HCT116 (cell line): ENCODE measurements at regions not wholly inside any gene's neighbourhood (a gene's known extent, or its start where the extent isn't known, plus 50 kb on each side); places are given as distances from the start of the nearest gene placed in this dataset.

Experiments
- ATAC-seq: fragments of 200-7000 bp; cut with Tn5 transposase; 2 replicates; pipeline ENCODE4 v1.9.1; 2020; ENCODE audit warnings: mild to moderate bottlenecking, moderate library complexity
- BruUV-seq: library from RNA; stranded (reverse); fragments of 400-500 nt; replicated peaks from 2 replicates; lab custom pipeline; 2021; lab: Mats Ljungman, UMichigan
- CTCF ChIA-PET: fragments of 300-600 bp; sonication (Branson Sonifier 250); formaldehyde crosslinking; loops from one replicate; lab custom pipeline; 2021; ENCODE audit warnings: antibody characterized with exemption; lab: Charles Lee
- POLR2A ChIA-PET: fragments of 300-600, 350-600 bp; sonication (Branson Sonifier 250); formaldehyde crosslinking; loops from one replicate; lab custom pipeline; 2021; ENCODE audit warnings: antibody characterized with exemption; lab: Charles Lee
- RAD21 ChIA-PET, 2 experiments: fragments of 300-600 bp; sonication (Branson Sonifier 250); formaldehyde crosslinking; loops; one replicate each; lab custom pipeline; 2023; ENCODE audit warnings: low total read pairs in 2 of 2; ENCODE audit not compliant: uncharacterized antibody in 2 of 2, unreplicated experiment in 2 of 2, low non-redundant PET in 1 of 2; lab: Charles Lee
- DNase-seq: peaks from one replicate; pipeline ENCODE4 v3.0.0-alpha.2; 2010; ENCODE audit warnings: low read depth, low spot score
- H2AFZ ChIP-seq: fragments of 200-600 bp; shearing (Covaris generic), sonication (generic); 2 replicates; pipeline ENCODE4 v1.6.1; 2017; ENCODE audit warnings: low read depth, mixed run types, mixed read lengths, antibody characterized with exemption, low read length; ENCODE audit not compliant: poor library complexity, severe bottlenecking
- H3K27ac ChIP-seq: 2 replicates; pipeline ENCODE4 v1.5.1; 2012; ENCODE audit warnings: low read depth, low read length
- H3K27me3 ChIP-seq: fragments of 200-600 bp; sonication (generic); 2 replicates; pipeline ENCODE4 v1.6.1; 2016; ENCODE audit warnings: mixed run types, low read length, mixed read lengths; ENCODE audit not compliant: insufficient read depth
- H3K36me3 ChIP-seq, 2 experiments: fragments of 200-500 bp in 1 of 2; fragments of 200-600 bp in 1 of 2; sonication (Bioruptor generic) in 1 of 2; sonication (generic) in 1 of 2; 2 replicates each; pipeline versions ENCODE4 v1.5.1 to v1.6.1; 2014 to 2016; ENCODE audit warnings: low read length in 2 of 2, inconsistent platforms in 1 of 2, mixed read lengths in 1 of 2, mixed run types in 1 of 2; ENCODE audit not compliant: insufficient read depth in 2 of 2, control insufficient read depth in 1 of 2
- H3K4me1 ChIP-seq, 2 experiments: fragments of 200-600 bp in 1 of 2; sonication (generic) in 1 of 2; 2 replicates each; pipeline versions ENCODE4 v1.5.1 to v1.6.1; 2012 to 2017; ENCODE audit warnings: low read length in 2 of 2, inconsistent platforms in 1 of 2, mild to moderate bottlenecking in 1 of 2, mixed read lengths in 1 of 2, mixed run types in 1 of 2, moderate library complexity in 1 of 2; ENCODE audit not compliant: insufficient read depth in 2 of 2, control insufficient read depth in 1 of 2
- H3K4me2 ChIP-seq: fragments of 200-600 bp; sonication (generic); 2 replicates; pipeline ENCODE4 v1.6.1; 2017; ENCODE audit warnings: mixed run types, low read length, mixed read lengths
- H3K4me3 ChIP-seq, 2 experiments: fragments of 200-600 bp in 1 of 2; sonication (generic) in 1 of 2; replicated peaks in 1 of 2; 2 replicates each; pipeline ENCODE4 v1.5.1; 2011 to 2016; ENCODE audit warnings: low read length in 2 of 2, control low read depth in 1 of 2, low read depth in 1 of 2, mild to moderate bottlenecking in 1 of 2, mixed read lengths in 1 of 2, mixed run types in 1 of 2
- H3K79me2 ChIP-seq: fragments of 200-600 bp; sonication (generic); 2 replicates; pipeline ENCODE4 v1.6.1; 2017; ENCODE audit warnings: mild to moderate bottlenecking, mixed run types, low read length, moderate library complexity, mixed read lengths; ENCODE audit not compliant: insufficient read depth
- H3K9ac ChIP-seq: fragments of 200-600 bp; sonication (generic); 2 replicates; pipeline ENCODE4 v1.6.1; 2016; ENCODE audit warnings: low read length, mixed read lengths
- H3K9me2 ChIP-seq: fragments of 200-600 bp; sonication (generic), shearing (Covaris generic); 2 replicates; pipeline ENCODE4 v1.6.1; 2017; ENCODE audit warnings: mixed run types, mild to moderate bottlenecking, moderate library complexity; ENCODE audit not compliant: insufficient read depth
- H3K9me3 ChIP-seq, 2 experiments: fragments of 200-500 bp in 1 of 2; fragments of 200-600 bp in 1 of 2; sonication (Bioruptor generic) in 1 of 2; sonication (generic) in 1 of 2; 2 replicates each; pipeline ENCODE4 v1.6.1; 2014 to 2017; ENCODE audit warnings: low read length in 2 of 2, mixed read lengths in 2 of 2, inconsistent platforms in 1 of 2, low read depth in 1 of 2, mild to moderate bottlenecking in 1 of 2, mixed run types in 1 of 2, moderate library complexity in 1 of 2; ENCODE audit not compliant: control insufficient read depth in 1 of 2, insufficient read depth in 1 of 2
- H4K20me1 ChIP-seq: fragments of 200-600 bp; sonication (generic), shearing (Covaris generic); 2 replicates; pipeline ENCODE4 v1.6.1; 2017; ENCODE audit warnings: mixed run types, mild to moderate bottlenecking, moderate library complexity; ENCODE audit not compliant: insufficient read depth
- CEBPB ChIP-seq: IDR thresholded peaks from 2 replicates; pipeline ENCODE4 v1.6.1; 2012; ENCODE audit warnings: low read depth
- EGR1 ChIP-seq: IDR thresholded peaks from 2 replicates; pipeline ENCODE4 v1.6.1; 2012; ENCODE audit warnings: low read depth
- EZH2phosphoT487 ChIP-seq: fragments of 200-600 bp; IDR thresholded peaks from 2 replicates; pipeline ENCODE4 v1.6.1; 2018; ENCODE audit warnings: antibody characterized with exemption, borderline replicate concordance
- FOSL1 ChIP-seq: IDR thresholded peaks from 2 replicates; pipeline ENCODE4 v1.6.1; 2012; ENCODE audit warnings: low read depth
- POLR2AphosphoS5 ChIP-seq: IDR thresholded peaks from 2 replicates; pipeline ENCODE4 v1.6.1; 2011; ENCODE audit warnings: mild to moderate bottlenecking, low read depth, low read length, moderate library complexity
- RAD21 ChIP-seq: IDR thresholded peaks from 2 replicates; pipeline ENCODE4 v1.6.1; 2012; ENCODE audit warnings: low read depth, mild to moderate bottlenecking
- SIN3A ChIP-seq: IDR thresholded peaks from 2 replicates; pipeline ENCODE4 v1.6.1; 2012; ENCODE audit warnings: low read depth
- SP1 ChIP-seq: IDR thresholded peaks from 2 replicates; pipeline ENCODE4 v1.6.1; 2012; ENCODE audit warnings: low read depth
- TCF7L2 ChIP-seq: IDR thresholded peaks from 2 replicates; pipeline ENCODE4 v1.7.0; 2011; ENCODE audit warnings: borderline replicate concordance, inconsistent platforms; ENCODE audit not compliant: insufficient read depth, insufficient read length; ENCODE audit errors: extremely low read depth
- ZNF274 ChIP-seq: fragments of 200-500 bp; sonication (Bioruptor generic); IDR thresholded peaks from 2 replicates; pipeline ENCODE4 v1.6.1; 2014; ENCODE audit warnings: mild to moderate bottlenecking, low read depth, low read length, inconsistent platforms
- intact Hi-C: fragments of 100-400 bp; cut with micrococcal nuclease; formaldehyde crosslinking; loops from 2 replicates; pipeline ENCODE4 v1.10.0; 2022
- TF ChIP-seq, protein P1 (sequence below): IDR thresholded peaks from 2 replicates; pipeline ENCODE4 v1.6.1; 2011; ENCODE audit warnings: mild to moderate bottlenecking, low read length, moderate library complexity; ENCODE audit not compliant: insufficient replicate concordance; ENCODE audit errors: extremely low read depth
- TF ChIP-seq, protein P2 (sequence below), 3 experiments: fragments of 200-600 bp in 1 of 3; sonication (generic) in 1 of 3; IDR thresholded peaks in 2 of 3; conservative IDR thresholded peaks in 1 of 3; 2 replicates each; pipeline ENCODE4 v1.5.1; 2012 to 2017; ENCODE audit warnings: low read depth in 2 of 3, low read length in 2 of 3, antibody characterized with exemption in 1 of 3, borderline replicate concordance in 1 of 3, control low read depth in 1 of 3, mild to moderate bottlenecking in 1 of 3, mixed read lengths in 1 of 3, mixed run types in 1 of 3, moderate library complexity in 1 of 3; ENCODE audit not compliant: insufficient read depth in 1 of 3
- TF ChIP-seq, protein P3 (sequence below): IDR thresholded peaks from 2 replicates; pipeline ENCODE4 v1.6.1; 2012

DNA sequence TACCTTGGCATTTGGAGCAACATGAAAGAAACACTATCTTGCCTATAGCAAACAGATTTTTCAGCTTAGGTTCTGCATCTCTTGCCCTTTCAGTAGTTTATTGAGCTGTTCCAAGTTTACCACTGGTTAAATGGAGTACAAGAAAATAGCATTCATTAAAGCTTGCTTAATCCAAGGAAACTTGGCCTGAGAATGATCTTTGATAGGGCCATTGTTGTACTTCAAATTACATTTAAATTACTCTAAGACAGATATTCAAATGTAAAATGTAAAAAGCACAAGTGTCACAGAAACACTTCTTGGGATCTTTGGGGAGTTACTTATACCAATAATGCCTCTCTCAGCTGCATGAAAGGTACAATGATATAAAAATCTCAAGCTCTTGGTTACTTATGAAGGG, 609.0 kb upstream of the HTR2C start:
- Histone ChIP-seq H3K9ac (no peak overlapping the region), H3K9me3 (no peaks in the 10 kb centered on the region), H4K20me1 (no peaks in the 10 kb centered on the region), H3K9me2 (no peaks in the 10 kb centered on the region), H3K36me3 (no peaks in the 10 kb centered on the region)
- DNase-seq: no peak
- TF ChIP-seq SIN3A: no peak
- TF ChIP-seq FOSL1: no peak
- TF ChIP-seq, protein P1, sequence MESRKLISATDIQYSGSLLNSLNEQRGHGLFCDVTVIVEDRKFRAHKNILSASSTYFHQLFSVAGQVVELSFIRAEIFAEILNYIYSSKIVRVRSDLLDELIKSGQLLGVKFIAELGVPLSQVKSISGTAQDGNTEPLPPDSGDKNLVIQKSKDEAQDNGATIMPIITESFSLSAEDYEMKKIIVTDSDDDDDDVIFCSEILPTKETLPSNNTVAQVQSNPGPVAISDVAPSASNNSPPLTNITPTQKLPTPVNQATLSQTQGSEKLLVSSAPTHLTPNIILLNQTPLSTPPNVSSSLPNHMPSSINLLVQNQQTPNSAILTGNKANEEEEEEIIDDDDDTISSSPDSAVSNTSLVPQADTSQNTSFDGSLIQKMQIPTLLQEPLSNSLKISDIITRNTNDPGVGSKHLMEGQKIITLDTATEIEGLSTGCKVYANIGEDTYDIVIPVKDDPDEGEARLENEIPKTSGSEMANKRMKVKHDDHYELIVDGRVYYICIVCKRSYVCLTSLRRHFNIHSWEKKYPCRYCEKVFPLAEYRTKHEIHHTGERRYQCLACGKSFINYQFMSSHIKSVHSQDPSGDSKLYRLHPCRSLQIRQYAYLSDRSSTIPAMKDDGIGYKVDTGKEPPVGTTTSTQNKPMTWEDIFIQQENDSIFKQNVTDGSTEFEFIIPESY: no peak
- TF ChIP-seq ZNF274: no peak
- no peak for TF ChIP-seq SP1
- TF ChIP-seq RAD21: no peak
- TF ChIP-seq, protein P2, sequence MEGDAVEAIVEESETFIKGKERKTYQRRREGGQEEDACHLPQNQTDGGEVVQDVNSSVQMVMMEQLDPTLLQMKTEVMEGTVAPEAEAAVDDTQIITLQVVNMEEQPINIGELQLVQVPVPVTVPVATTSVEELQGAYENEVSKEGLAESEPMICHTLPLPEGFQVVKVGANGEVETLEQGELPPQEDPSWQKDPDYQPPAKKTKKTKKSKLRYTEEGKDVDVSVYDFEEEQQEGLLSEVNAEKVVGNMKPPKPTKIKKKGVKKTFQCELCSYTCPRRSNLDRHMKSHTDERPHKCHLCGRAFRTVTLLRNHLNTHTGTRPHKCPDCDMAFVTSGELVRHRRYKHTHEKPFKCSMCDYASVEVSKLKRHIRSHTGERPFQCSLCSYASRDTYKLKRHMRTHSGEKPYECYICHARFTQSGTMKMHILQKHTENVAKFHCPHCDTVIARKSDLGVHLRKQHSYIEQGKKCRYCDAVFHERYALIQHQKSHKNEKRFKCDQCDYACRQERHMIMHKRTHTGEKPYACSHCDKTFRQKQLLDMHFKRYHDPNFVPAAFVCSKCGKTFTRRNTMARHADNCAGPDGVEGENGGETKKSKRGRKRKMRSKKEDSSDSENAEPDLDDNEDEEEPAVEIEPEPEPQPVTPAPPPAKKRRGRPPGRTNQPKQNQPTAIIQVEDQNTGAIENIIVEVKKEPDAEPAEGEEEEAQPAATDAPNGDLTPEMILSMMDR (IDR thresholded peaks at IDR 0.05 in 2 of 3, conservative IDR thresholded peaks at IDR 0.05 in 1 of 3; ENCODE audit: borderline replicate concordance in 1 of 3, insufficient read depth in 1 of 3, low read depth in 2 of 3, low read length in 2 of 3): no peak
- no peak for TF ChIP-seq TCF7L2
- no peak for TF ChIP-seq EGR1
- TF ChIP-seq EZH2phosphoT487: no peak
- TF ChIP-seq POLR2AphosphoS5: no peak
- TF ChIP-seq CEBPB: no peak
- TF ChIP-seq, protein P3, sequence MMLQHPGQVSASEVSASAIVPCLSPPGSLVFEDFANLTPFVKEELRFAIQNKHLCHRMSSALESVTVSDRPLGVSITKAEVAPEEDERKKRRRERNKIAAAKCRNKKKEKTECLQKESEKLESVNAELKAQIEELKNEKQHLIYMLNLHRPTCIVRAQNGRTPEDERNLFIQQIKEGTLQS: no peak
- TF ChIP-seq, all 23 proteins: peak for 0
- H3K4me1 ChIP-seq: no peaks in the 10 kb centered on the region
- no TSS peak for BruUV-seq
- H3K27ac ChIP-seq: no peak overlapping the region
- ChIA-PET POLR2A (no interaction called here), RAD21 (no interaction called here), CTCF (no interaction called here)
- no peak overlapping the region for H2AFZ ChIP-seq
- H3K4me3 ChIP-seq: no peak overlapping the region
- no peak for ATAC-seq
- H3K27me3 ChIP-seq: no peaks in the 10 kb centered on the region
- intact Hi-C loops: no loop called here
- H3K4me2 ChIP-seq: no peak overlapping the region
- H3K79me2 ChIP-seq: no peaks in the 10 kb centered on the region
